Endothelial cell of umbilical vein (primary cell): ENCODE measurements at regions not wholly inside any gene's neighbourhood (a gene's known extent, or its start where the extent isn't known, plus 50 kb on each side); places are given as distances from the start of the nearest gene placed in this dataset.

Source experiments
- BruUV-seq: library from RNA; stranded (reverse); fragments of 400-500 nt; replicated peaks from 2 replicates; lab custom pipeline; 2021; lab: Mats Ljungman, UMichigan
- CTCF ChIA-PET: fragments of 300-600, 350-600 bp; sonication (Branson Sonifier 250); formaldehyde crosslinking; loops from one replicate; lab custom pipeline; 2021; ENCODE audit warnings: antibody characterized with exemption, inconsistent platforms; lab: Charles Lee
- POLR2A ChIA-PET: fragments of 300-600, 350-600 bp; sonication (Branson Sonifier 250); formaldehyde crosslinking; loops from one replicate; lab custom pipeline; 2021; ENCODE audit warnings: antibody characterized with exemption, inconsistent platforms; lab: Charles Lee
- DNase-seq: peaks from one replicate; pipeline ENCODE4 v3.0.0-alpha.2; 2011; ENCODE audit warnings: low read depth, low spot score
- FAIRE-seq: peaks from 2 replicates; lab custom pipeline; 2011; peaks lifted over from hg19 to GRCh38; lab: Jason Lieb, UNC
- H2AFZ ChIP-seq: 2 replicates; pipeline ENCODE4 v1.6.0; 2012; ENCODE audit warnings: low read depth, low read length, control low read depth, inconsistent platforms
- H3K27ac ChIP-seq: 2 replicates; pipeline ENCODE4 v1.5.1; 2011; ENCODE audit warnings: low read depth, mild to moderate bottlenecking, control low read depth, low read length, moderate library complexity; ENCODE audit not compliant: insufficient read depth
- H3K27me3 ChIP-seq, 2 experiments: 2 replicates each; pipeline versions ENCODE4 v1.6.0 to v1.6.1; 2011; ENCODE audit warnings: low read length in 2 of 2, mixed read lengths in 1 of 2; ENCODE audit not compliant: control insufficient read depth in 2 of 2, insufficient read depth in 2 of 2
- H3K36me3 ChIP-seq, 2 experiments: 2 replicates in 1 of 2; 3 replicates in 1 of 2; pipeline ENCODE4 v1.5.1; 2011; ENCODE audit warnings: low read length in 2 of 2, mild to moderate bottlenecking in 1 of 2, moderate library complexity in 1 of 2; ENCODE audit not compliant: control insufficient read depth in 2 of 2, insufficient read depth in 2 of 2; ENCODE audit errors: extremely low read depth in 1 of 2
- H3K4me1 ChIP-seq: 3 replicates; pipeline ENCODE4 v1.5.1; 2011; ENCODE audit warnings: mild to moderate bottlenecking, low read length; ENCODE audit not compliant: control insufficient read depth, insufficient read depth; ENCODE audit errors: extremely low read depth
- H3K4me2 ChIP-seq: 2 replicates; pipeline ENCODE4 v1.6.1; 2011; ENCODE audit warnings: low read length, control low read depth, mixed read lengths; ENCODE audit not compliant: insufficient read depth
- H3K4me3 ChIP-seq, 3 experiments: fragments of 200-600 bp in 1 of 3; sonication (generic), shearing (Covaris generic) in 1 of 3; replicated peaks in 1 of 3; 2 replicates each; pipeline ENCODE4 v1.5.1; 2011 to 2016; ENCODE audit warnings: control low read depth in 3 of 3, low read length in 3 of 3, mild to moderate bottlenecking in 2 of 3, inconsistent platforms in 1 of 3, low read depth in 1 of 3, moderate library complexity in 1 of 3; ENCODE audit not compliant: insufficient read depth in 1 of 3
- H3K79me2 ChIP-seq: 2 replicates; pipeline ENCODE4 v1.6.0; 2012; ENCODE audit warnings: low read length, inconsistent platforms; ENCODE audit not compliant: control insufficient read depth, insufficient read depth
- H3K9ac ChIP-seq: replicated peaks from 2 replicates; pipeline ENCODE3; 2011; ENCODE audit warnings: low read length, control low read depth; ENCODE audit not compliant: insufficient read depth; ENCODE audit errors: extremely low read depth
- H3K9me1 ChIP-seq: replicated peaks from 3 replicates; pipeline ENCODE4 v1.6.0; 2011; ENCODE audit warnings: mild to moderate bottlenecking, low read length; ENCODE audit not compliant: control insufficient read depth, insufficient read depth; ENCODE audit errors: extremely low read depth
- H3K9me3 ChIP-seq: replicated peaks from 2 replicates; pipeline ENCODE4 v1.5.1; 2012; ENCODE audit warnings: low read length, inconsistent platforms; ENCODE audit not compliant: control insufficient read depth, insufficient read depth
- H4K20me1 ChIP-seq: replicated peaks from 2 replicates; pipeline ENCODE3; 2011; ENCODE audit warnings: mild to moderate bottlenecking, low read length; ENCODE audit not compliant: control insufficient read depth, insufficient read depth; ENCODE audit errors: extremely low read depth
- CTCF ChIP-seq, 2 donors: IDR thresholded peaks; 1 replicate in 1 of 2; 2 replicates in 1 of 2; pipeline ENCODE4 v1.5.1; 2011; ENCODE audit warnings: low read length in 2 of 2, mild to moderate bottlenecking in 2 of 2, moderate library complexity in 2 of 2, control low read depth in 1 of 2, inconsistent platforms in 1 of 2, low read depth in 1 of 2; ENCODE audit not compliant: insufficient read depth in 1 of 2; ENCODE audit errors: extremely low read depth in 1 of 2
- FOS ChIP-seq: IDR thresholded peaks from 2 replicates; pipeline ENCODE4 v1.6.1; 2011; ENCODE audit warnings: mild to moderate bottlenecking, low read length, moderate library complexity, borderline replicate concordance; ENCODE audit not compliant: insufficient read depth
- JUN ChIP-seq: IDR thresholded peaks from 2 replicates; pipeline ENCODE4 v1.6.1; 2011; ENCODE audit warnings: borderline replicate concordance, low read depth; ENCODE audit not compliant: insufficient read length, insufficient read depth
- MAX ChIP-seq: IDR thresholded peaks from 2 replicates; pipeline ENCODE4 v1.6.1; 2011; ENCODE audit not compliant: insufficient read depth, insufficient read length
- MYC ChIP-seq: IDR thresholded peaks from one replicate; pipeline ENCODE4 v1.6.1; 2011; ENCODE audit warnings: mild to moderate bottlenecking, low read depth, low read length
- POLR2A ChIP-seq: IDR thresholded peaks from 2 replicates; pipeline ENCODE4 v1.6.1; 2012; ENCODE audit warnings: low read depth, mild to moderate bottlenecking, control low read depth, low read length
- POLR2AphosphoS5 ChIP-seq: IDR thresholded peaks from 2 replicates; pipeline ENCODE4 v1.6.1; 2012; ENCODE audit warnings: low read depth, mild to moderate bottlenecking, control low read depth, low read length, moderate library complexity; ENCODE audit not compliant: insufficient read depth
- dilution Hi-C: fragments of 300-500 bp; cut with MboI; formaldehyde crosslinking; loops from one replicate; pipeline ENCODE4 v1.15.0; 2019; ENCODE audit warnings: low sequenced_read_pairs; ENCODE audit not compliant: extremely low pct_ligation_motif_present
- intact Hi-C: fragments of 100-400 bp; cut with micrococcal nuclease; formaldehyde crosslinking; loops from one replicate; pipeline ENCODE4 v1.10.0; 2022

GRCh38 chr1:82230667-82231066 lies 429.9 kb downstream of the ADGRL2 start:
- H2AFZ ChIP-seq = no peak overlapping the region
- no peak overlapping the region for H3K9ac ChIP-seq
- dilution Hi-C loops = no loop called here
- peaks cover 2% of the 10 kb centered on the region for H3K4me1 ChIP-seq
- ChIA-PET POLR2A (no interaction called here), CTCF (no interaction called here)
- H3K27me3 ChIP-seq = no peaks in the 10 kb centered on the region
- TF ChIP-seq MAX (no peak), JUN (no peak), POLR2A (no peak), MYC (no peak), CTCF (IDR thresholded peaks at IDR 0.05; ENCODE audit: extremely low read depth in 1 of 2, insufficient read depth in 1 of 2, low read depth in 1 of 2, low read length in 2 of 2) (no peak), POLR2AphosphoS5 (no peak), FOS (no peak)
- no peak overlapping the region for H3K4me3 ChIP-seq
- no peak overlapping the region for H3K4me2 ChIP-seq
- no peaks in the 10 kb centered on the region for H4K20me1 ChIP-seq
- no peak overlapping the region for H3K27ac ChIP-seq
- DNase-seq = no peak
- H3K79me2 ChIP-seq = no peaks in the 10 kb centered on the region
- H3K36me3 ChIP-seq = no peaks in the 10 kb centered on the region
- BruUV-seq = no TSS peak
- intact Hi-C loops = no loop called here
- H3K9me1 ChIP-seq = no peaks in the 10 kb centered on the region
- no peak for FAIRE-seq
- no peaks in the 10 kb centered on the region for H3K9me3 ChIP-seq
